ENCODE measurements at regions not wholly inside any gene's neighbourhood (a gene's known extent, or its start where the extent isn't known, plus 50 kb on each side); places are given as distances from the start of the nearest gene placed in this dataset.

GRCh38 chr3:137958636-137959035 is 51.3 kb upstream of the CLDN18 start:
- Histone ChIP-seq H3K4me3 (ENCODE audit: severe bottlenecking) (no peak overlapping the region), H3K27me3 (ENCODE audit: insufficient read depth, poor library complexity, severe bottlenecking) (peaks cover 5% of the 10 kb centered on the region), H3K27ac (ENCODE audit: poor library complexity, severe bottlenecking) (no peak overlapping the region), H3K4me1 (ENCODE audit: insufficient read depth, poor library complexity, severe bottlenecking) (no peaks in the 10 kb centered on the region), H3K36me3 (ENCODE audit: low read depth) (no peaks in the 10 kb centered on the region), H3K9me3 (ENCODE audit: severe bottlenecking) (no peaks in the 10 kb centered on the region)
- no peak for TF ChIP-seq CTCF (IDR thresholded peaks at IDR 0.05; ENCODE audit: poor library complexity, severe bottlenecking)
- ATAC-seq (ENCODE audit: low read depth) (no peak), DNase-seq (ENCODE audit: low spot score) (no peak)
